ENCODE measurements at regions not wholly inside any gene's neighbourhood (a gene's known extent, or its start where the extent isn't known, plus 50 kb on each side); places are given as distances from the start of the nearest gene placed in this dataset.

- DNase-seq, result no peak
Observed at GRCh38 chr2:11050565-11050964, 104.7 kb upstream of the SLC66A3 start.

GRCh38 chr2:11051280-11051679 is 104.0 kb upstream of the SLC66A3 start:
- no peak for DNase-seq

- DNase-seq, result no peak
Observed at GRCh38 chr2:11053546-11053945, 101.7 kb upstream of the SLC66A3 start.

- DNase-seq, result no peak
Observed at GRCh38 chr2:11054783-11055678, 100.2 kb upstream of the SLC66A3 start.

GRCh38 chr2:11055679-11056215 is 99.5 kb upstream of the SLC66A3 start:
- no peak for DNase-seq

- no peak for DNase-seq
Observed at GRCh38 chr2:11056614-11057013, 98.7 kb upstream of the SLC66A3 start.

- no peak for DNase-seq
Observed at GRCh38 chr2:11057031-11057430, 98.2 kb upstream of the SLC66A3 start.

GRCh38 chr2:11058129-11058528 is 97.1 kb upstream of the SLC66A3 start:
- DNase-seq, result no peak

- DNase-seq, result no peak
Observed at GRCh38 chr2:11060376-11061169, 94.7 kb upstream of the SLC66A3 start.

- no peak for DNase-seq
Observed at GRCh38 chr2:11065833-11066485, 89.3 kb upstream of the SLC66A3 start.

- DNase-seq, result no peak
Observed at GRCh38 chr2:11067221-11068078, 87.8 kb upstream of the SLC66A3 start.

- no peak for DNase-seq
Observed at GRCh38 chr2:11068079-11068741, 87.1 kb upstream of the SLC66A3 start.

- no peak for DNase-seq
Observed at GRCh38 chr2:11068856-11069526, 86.3 kb upstream of the SLC66A3 start.

GRCh38 chr2:11069566-11070185 is 85.6 kb upstream of the SLC66A3 start:
- no peak for DNase-seq

GRCh38 chr2:11071211-11071610 is 84.1 kb upstream of the SLC66A3 start:
- peak; percentile 27 for DNase-seq

GRCh38 chr2:11071939-11072338 is 83.3 kb upstream of the SLC66A3 start:
- no peak for DNase-seq

- no peak for DNase-seq
Observed at GRCh38 chr2:11072550-11072949, 82.7 kb upstream of the SLC66A3 start.

GRCh38 chr2:11073251-11073650 is 82.0 kb upstream of the SLC66A3 start:
- DNase-seq, result peak; percentile 36

GRCh38 chr2:11073776-11074175 is 81.5 kb upstream of the SLC66A3 start:
- no peak for DNase-seq

- DNase-seq, result no peak
Observed at GRCh38 chr2:11074246-11074820, 80.9 kb upstream of the SLC66A3 start.
